ENCODE measurements at regions not wholly inside any gene's neighbourhood (a gene's known extent, or its start where the extent isn't known, plus 50 kb on each side); places are given as distances from the start of the nearest gene placed in this dataset.

- DNase-seq (no peak), ATAC-seq (no peak)
- H3K9me3 ChIP-seq (ENCODE audit: low read length) = no peaks in the 10 kb centered on the region
- TF ChIP-seq EZH2 (IDR thresholded peaks at IDR 0.05; ENCODE audit: low read length, unreplicated experiment) (no peak), EZH2phosphoT487 (IDR thresholded peaks at IDR 0.05; ENCODE audit: borderline replicate concordance, low read length) (no peak), CTCF (conservative IDR thresholded peaks at IDR 0.05; ENCODE audit: low read depth, low read length) (no peak)
- no peaks in the 10 kb centered on the region for H3K79me2 ChIP-seq (ENCODE audit: low read length)
- H2AFZ ChIP-seq (ENCODE audit: low read length) = no peak overlapping the region
- no peak overlapping the region for H3K4me2 ChIP-seq (ENCODE audit: low read length)
- no peaks in the 10 kb centered on the region for H3F3A ChIP-seq (ENCODE audit: low read length, unreplicated experiment)
- no peak overlapping the region for H3K4me3 ChIP-seq (ENCODE audit: low read length)
- BruUV-seq (replicated peaks) = no TSS peak
- intact Hi-C loops (cut with micrococcal nuclease) = no loop called here
- no peaks in the 10 kb centered on the region for H3K4me1 ChIP-seq (ENCODE audit: insufficient read depth, low read length)
- H3K36me3 ChIP-seq (ENCODE audit: low read depth, low read length) = no peaks in the 10 kb centered on the region
- POLR2A ChIA-PET (ENCODE audit: unreplicated experiment) = no interaction called here
- H3K9me2 ChIP-seq (replicated peaks; ENCODE audit: low read length) = no peaks in the 10 kb centered on the region
- no peak overlapping the region for H3K9ac ChIP-seq (ENCODE audit: low read length)
- H4K20me1 ChIP-seq (ENCODE audit: low read length) = no peaks in the 10 kb centered on the region
- peaks cover 10% of the 10 kb centered on the region; the same call in 1 of the 2 replicates for H3K27me3 ChIP-seq (ENCODE audit: low read length)
- CTCF ChIA-PET = no interaction called here
- no peak overlapping the region for H3K27ac ChIP-seq (ENCODE audit: low read length)
These were observed 141.7 kb downstream of the MRM1 start for GRCh38 chr17:36743130-36743529.

DNA sequence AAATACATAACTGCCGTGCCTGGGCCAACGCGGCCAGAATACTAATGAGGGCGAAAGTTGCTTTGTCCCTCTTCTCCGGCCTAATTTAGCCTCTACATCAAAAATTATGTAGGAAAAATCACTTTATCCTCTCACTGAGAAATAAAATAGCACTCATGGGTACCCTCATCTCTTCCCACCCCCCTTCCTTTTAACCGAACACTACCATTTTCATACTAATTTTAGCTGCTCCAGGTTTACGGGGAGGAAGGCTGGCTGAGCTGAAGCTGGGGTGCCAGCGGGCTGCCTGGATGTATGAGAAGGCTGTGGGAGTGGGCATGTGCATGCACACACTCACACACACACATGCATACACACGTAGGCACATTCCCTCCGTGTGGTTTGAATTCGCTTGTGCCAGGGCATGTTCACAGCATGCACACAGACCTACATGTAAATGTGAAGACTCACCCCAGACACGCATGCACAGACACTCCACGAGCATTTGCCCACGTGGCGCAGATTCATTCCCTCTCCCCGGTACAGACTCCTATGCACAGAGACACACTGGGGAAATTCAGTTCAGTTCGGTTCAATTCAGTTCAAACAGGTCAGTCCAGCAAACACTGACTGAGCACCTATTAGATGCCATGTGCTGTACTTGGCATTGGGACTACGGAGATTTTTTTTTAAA is 145.1 kb downstream of the MRM1 start:
- Histone ChIP-seq H3K4me2 (ENCODE audit: low read length) (no peak overlapping the region), H3K79me2 (ENCODE audit: low read length) (no peaks in the 10 kb centered on the region), H2AFZ (ENCODE audit: low read length) (no peak overlapping the region), H4K20me1 (ENCODE audit: low read length) (no peaks in the 10 kb centered on the region), H3F3A (ENCODE audit: low read length, unreplicated experiment) (no peaks in the 10 kb centered on the region), H3K27ac (ENCODE audit: low read length) (no peak overlapping the region), H3K4me1 (ENCODE audit: insufficient read depth, low read length) (no peaks in the 10 kb centered on the region), H3K9ac (ENCODE audit: low read length) (no peak overlapping the region), H3K4me3 (ENCODE audit: low read length) (no peak overlapping the region), H3K9me2 (replicated peaks; ENCODE audit: low read length) (no peaks in the 10 kb centered on the region), H3K27me3 (ENCODE audit: low read length) (peaks cover 24% of the 10 kb centered on the region), H3K9me3 (ENCODE audit: low read length) (no peaks in the 10 kb centered on the region), H3K36me3 (ENCODE audit: low read depth, low read length) (no peaks in the 10 kb centered on the region)
- ATAC-seq (no peak), DNase-seq (no peak)
- ChIA-PET CTCF (no interaction called here), POLR2A (ENCODE audit: unreplicated experiment) (no interaction called here)
- BruUV-seq (replicated peaks) = no TSS peak
- intact Hi-C loops (cut with micrococcal nuclease) = no loop called here
- TF ChIP-seq EZH2phosphoT487 (IDR thresholded peaks at IDR 0.05; ENCODE audit: borderline replicate concordance, low read length) = no peak
- TF ChIP-seq CTCF (conservative IDR thresholded peaks at IDR 0.05; ENCODE audit: low read depth, low read length) = no peak
- TF ChIP-seq EZH2 (IDR thresholded peaks at IDR 0.05; ENCODE audit: low read length, unreplicated experiment) = no peak

- POLR2A ChIA-PET (ENCODE audit: unreplicated experiment) = no interaction called here
- peaks cover 24% of the 10 kb centered on the region for H3K27me3 ChIP-seq (ENCODE audit: low read length)
These were observed 146.5 kb downstream of the MRM1 start for GRCh38 chr17:36747861-36748260.

More at GRCh38 chr17:36747861-36748260, 146.5 kb downstream of the MRM1 start:
- no peak overlapping the region for H3K4me3 ChIP-seq (ENCODE audit: low read length)
- H2AFZ ChIP-seq (ENCODE audit: low read length) = no peak overlapping the region
- H3K9ac ChIP-seq (ENCODE audit: low read length) = no peak overlapping the region
- CTCF ChIA-PET = no interaction called here
- no TSS peak for BruUV-seq (replicated peaks)
- no peaks in the 10 kb centered on the region for H3K9me2 ChIP-seq (replicated peaks; ENCODE audit: low read length)
- ATAC-seq = no peak
- no peaks in the 10 kb centered on the region for H3F3A ChIP-seq (ENCODE audit: low read length, unreplicated experiment)
- H3K27ac ChIP-seq (ENCODE audit: low read length) = no peak overlapping the region
- H3K36me3 ChIP-seq (ENCODE audit: low read depth, low read length) = no peaks in the 10 kb centered on the region
- no peaks in the 10 kb centered on the region for H3K79me2 ChIP-seq (ENCODE audit: low read length)
- no peaks in the 10 kb centered on the region for H3K9me3 ChIP-seq (ENCODE audit: low read length)
- H4K20me1 ChIP-seq (ENCODE audit: low read length) = no peaks in the 10 kb centered on the region
- TF ChIP-seq EZH2phosphoT487 (IDR thresholded peaks at IDR 0.05; ENCODE audit: borderline replicate concordance, low read length) = no peak
- TF ChIP-seq EZH2 (IDR thresholded peaks at IDR 0.05; ENCODE audit: low read length, unreplicated experiment) = no peak
- H3K4me1 ChIP-seq (ENCODE audit: insufficient read depth, low read length) = no peaks in the 10 kb centered on the region
- DNase-seq = no peak
- intact Hi-C loops (cut with micrococcal nuclease) = no loop called here
- no peak overlapping the region for H3K4me2 ChIP-seq (ENCODE audit: low read length)
